KBM-7 (cell line): ENCODE measurements at regions not wholly inside any gene's neighbourhood (a gene's known extent, or its start where the extent isn't known, plus 50 kb on each side); places are given as distances from the start of the nearest gene placed in this dataset.
"Not testable (repeated sequence)": the region's sequence is repeated elsewhere in the genome, so short reads cannot be mapped to it uniquely, and the experiment has no call there.

Source experiments
- DNase-seq: peaks from one replicate; pipeline ENCODE4 v3.0.0-alpha.2; 2015
- in situ Hi-C: fragments of 300-500 bp; cut with MboI; formaldehyde crosslinking; loops from 2 replicates; pipeline ENCODE4 v1.14.3; 2020; ENCODE audit warnings: low sequenced_read_pairs, low pct_unique_long_range_greater_than_20kb, mixed read lengths

GRCh38 chr22:16730894-16731293 is 94.3 kb downstream of the XKR3 start:
- in situ Hi-C loops: not testable (repeated sequence)

GRCh38 chr22:16727491-16727890 is 97.7 kb downstream of the XKR3 start:
- in situ Hi-C loops: not testable (repeated sequence)

More at GRCh38 chr22:16730894-16731293, 94.3 kb downstream of the XKR3 start:
- DNase-seq: not testable (repeated sequence)

GRCh38 chr22:16723241-16723640 is 102.0 kb downstream of the XKR3 start:
- in situ Hi-C loops, DNase-seq: not testable (repeated sequence)

More at GRCh38 chr22:16727491-16727890, 97.7 kb downstream of the XKR3 start:
- DNase-seq: not testable (repeated sequence)

- in situ Hi-C loops, DNase-seq: not testable (repeated sequence)
These were observed 102.6 kb downstream of the XKR3 start for GRCh38 chr22:16722564-16722963.

GRCh38 chr22:16721961-16722360 is 103.2 kb downstream of the XKR3 start:
- in situ Hi-C loops: no loop called here

GRCh38 chr22:16717699-16718558 is 107.3 kb downstream of the XKR3 start:
- in situ Hi-C loops: no loop called here
- no peak for DNase-seq

More at GRCh38 chr22:16721961-16722360, 103.2 kb downstream of the XKR3 start:
- peak; percentile 4 for DNase-seq

GRCh38 chr22:16714568-16714967 is 110.6 kb downstream of the XKR3 start:
- in situ Hi-C loops, DNase-seq: not testable (repeated sequence)

GRCh38 chr22:16702318-16702870 is 109.8 kb upstream of the CCT8L2 start:
- DNase-seq, in situ Hi-C loops: not testable (repeated sequence)

- in situ Hi-C loops, DNase-seq: not testable (repeated sequence)
These were observed 107.8 kb upstream of the CCT8L2 start for GRCh38 chr22:16700390-16700789.

- DNase-seq: no peak
- in situ Hi-C loops: no loop called here
These were observed 106.7 kb upstream of the CCT8L2 start for GRCh38 chr22:16699326-16699725.

GRCh38 chr22:16697492-16698044 is 105.0 kb upstream of the CCT8L2 start:
- DNase-seq, in situ Hi-C loops: not testable (repeated sequence)

GRCh38 chr22:16696900-16697299 is 104.3 kb upstream of the CCT8L2 start:
- DNase-seq, in situ Hi-C loops: not testable (repeated sequence)

GRCh38 chr22:16695261-16695660 is 102.7 kb upstream of the CCT8L2 start:
- DNase-seq: no peak
- in situ Hi-C loops: no loop called here

- DNase-seq, in situ Hi-C loops: not testable (repeated sequence)
These were observed 101.1 kb upstream of the CCT8L2 start for GRCh38 chr22:16693747-16694146.

GRCh38 chr22:16689358-16689757 is 96.7 kb upstream of the CCT8L2 start:
- in situ Hi-C loops, DNase-seq: not testable (repeated sequence)

GRCh38 chr22:16681290-16681689 is 88.7 kb upstream of the CCT8L2 start:
- in situ Hi-C loops, DNase-seq: not testable (repeated sequence)

- in situ Hi-C loops, DNase-seq: not testable (repeated sequence)
These were observed 87.7 kb upstream of the CCT8L2 start for GRCh38 chr22:16680209-16680899.

GRCh38 chr22:16679191-16679834 is 86.7 kb upstream of the CCT8L2 start:
- in situ Hi-C loops: not testable (repeated sequence)

GRCh38 chr22:16673433-16673832 is 80.8 kb upstream of the CCT8L2 start:
- in situ Hi-C loops, DNase-seq: not testable (repeated sequence)

More at GRCh38 chr22:16679191-16679834, 86.7 kb upstream of the CCT8L2 start:
- DNase-seq: not testable (repeated sequence)
